CD14-positive monocyte (primary cell): ENCODE measurements at regions not wholly inside any gene's neighbourhood (a gene's known extent, or its start where the extent isn't known, plus 50 kb on each side); places are given as distances from the start of the nearest gene placed in this dataset.

Experiments
- DNase-seq, 3 donors: peaks; one replicate each; pipeline ENCODE4 v3.0.0-alpha.2; 2011 to 2022
- H2AFZ ChIP-seq: 2 replicates; pipeline ENCODE4 v1.6.0; 2012; ENCODE audit warnings: mild to moderate bottlenecking, low read depth, low read length, inconsistent platforms; ENCODE audit not compliant: insufficient read depth, poor library complexity, severe bottlenecking
- H3K27ac ChIP-seq, 2 donors: 1 replicate in 1 of 2; 2 replicates in 1 of 2; pipeline ENCODE4 v1.5.1; 2012 to 2013; ENCODE audit warnings: low read length in 2 of 2, control low read depth in 1 of 2, inconsistent platforms in 1 of 2, low read depth in 1 of 2, mild to moderate bottlenecking in 1 of 2
- H3K27me3 ChIP-seq, 2 donors: one replicate each; pipeline versions ENCODE4 v1.6.0 to v1.6.1; 2011 to 2013; ENCODE audit warnings: low read length in 2 of 2; ENCODE audit not compliant: control insufficient read depth in 2 of 2, insufficient read depth in 2 of 2
- H3K36me3 ChIP-seq, 2 donors: replicated peaks in 1 of 2; 1 replicate in 1 of 2; 2 replicates in 1 of 2; pipeline versions ENCODE4 v1.5.1 to v1.6.1; 2012 to 2013; ENCODE audit warnings: low read length in 2 of 2, control low read depth in 1 of 2, inconsistent platforms in 1 of 2, mild to moderate bottlenecking in 1 of 2; ENCODE audit not compliant: insufficient read depth in 2 of 2, control insufficient read depth in 1 of 2
- H3K4me1 ChIP-seq, 2 donors: 1 replicate in 1 of 2; 2 replicates in 1 of 2; pipeline versions ENCODE4 v1.5.1 to v1.6.1; 2012 to 2013; ENCODE audit warnings: low read length in 2 of 2, control low read depth in 1 of 2, inconsistent platforms in 1 of 2, mild to moderate bottlenecking in 1 of 2, moderate library complexity in 1 of 2; ENCODE audit not compliant: insufficient read depth in 2 of 2, control insufficient read depth in 1 of 2
- H3K4me2 ChIP-seq: replicated peaks from 2 replicates; pipeline ENCODE3; 2012; ENCODE audit warnings: low read length, moderate library complexity, mild to moderate bottlenecking; ENCODE audit not compliant: poor library complexity, severe bottlenecking; ENCODE audit errors: extremely low read depth
- H3K4me3 ChIP-seq, 3 experiments: fragments of 200-600 bp in 1 of 3; sonication (generic) in 1 of 3; replicated peaks in 1 of 3; 1 replicate in 2 of 3; 2 replicates in 1 of 3; pipeline ENCODE4 v1.5.1; 2011 to 2013; ENCODE audit warnings: low read length in 3 of 3, mild to moderate bottlenecking in 3 of 3, control low read depth in 2 of 3, low read depth in 2 of 3, inconsistent platforms in 1 of 3, moderate library complexity in 1 of 3
- H3K79me2 ChIP-seq: 2 replicates; pipeline ENCODE4 v1.6.0; 2012; ENCODE audit warnings: mild to moderate bottlenecking, control low read depth, inconsistent platforms, low read length, moderate library complexity; ENCODE audit not compliant: insufficient read depth
- H3K9ac ChIP-seq: 2 replicates; pipeline ENCODE4 v1.6.0; 2017; ENCODE audit warnings: low read length, mild to moderate bottlenecking; ENCODE audit not compliant: insufficient read depth, poor library complexity, severe bottlenecking
- H3K9me3 ChIP-seq, 2 donors: replicated peaks in 1 of 2; 1 replicate in 1 of 2; 2 replicates in 1 of 2; pipeline versions ENCODE4 v1.5.1 to v1.6.1; 2012 to 2013; ENCODE audit warnings: low read length in 2 of 2, control low read depth in 1 of 2; ENCODE audit not compliant: control insufficient read depth in 1 of 2, insufficient read depth in 1 of 2
- H4K20me1 ChIP-seq: 2 replicates; pipeline ENCODE4 v1.6.0; 2012; ENCODE audit warnings: mild to moderate bottlenecking, low read length, control low read depth, moderate library complexity; ENCODE audit not compliant: insufficient read depth
- H3K27ac Mint-ChIP-seq, 7 donors: one replicate each; pipeline ENCODE4 v1.8.0; 2020; ENCODE audit warnings: mild to moderate bottlenecking in 7 of 7, mixed read lengths in 7 of 7, moderate library complexity in 6 of 7, inconsistent platforms in 2 of 7
- H3K27me3 Mint-ChIP-seq, 3 donors: one replicate each; pipeline ENCODE4 v1.8.0; 2021 to 2022; ENCODE audit warnings: low read depth in 3 of 3, mild to moderate bottlenecking in 3 of 3, mixed read lengths in 3 of 3, moderate library complexity in 3 of 3, inconsistent platforms in 1 of 3
- H3K36me3 Mint-ChIP-seq, 2 donors: one replicate each; pipeline ENCODE4 v1.8.0; 2020; ENCODE audit warnings: mixed read lengths in 2 of 2, inconsistent platforms in 1 of 2, mild to moderate bottlenecking in 1 of 2
- H3K4me1 Mint-ChIP-seq: one replicate; pipeline ENCODE4 v1.8.0; 2020; ENCODE audit warnings: mild to moderate bottlenecking, mixed read lengths
- H3K4me3 Mint-ChIP-seq, 2 donors: one replicate each; pipeline ENCODE4 v1.8.0; 2020; ENCODE audit warnings: mild to moderate bottlenecking in 2 of 2, mixed read lengths in 2 of 2, moderate library complexity in 1 of 2
- H3K9me3 Mint-ChIP-seq, 7 donors: one replicate each; pipeline ENCODE4 v1.8.0; 2020 to 2022; ENCODE audit warnings: mixed read lengths in 7 of 7, mild to moderate bottlenecking in 6 of 7, moderate library complexity in 6 of 7, inconsistent platforms in 2 of 7
- CTCF ChIP-seq: fragments of 200-600 bp; IDR thresholded peaks from one replicate; pipeline ENCODE4 v1.8.0; 2022; ENCODE audit warnings: antibody characterized with exemption, mild to moderate bottlenecking
- WGBS: methylation state at CpG from one replicate; pipeline ENCODE4 v1.1.5; 2013; ENCODE audit warnings: missing lambda C conversion rate; ENCODE audit not compliant: insufficient coverage; 5-methylcytosine and 5-hydroxymethylcytosine counted together
- intact Hi-C, 2 donors: fragments of 100-400 bp; cut with micrococcal nuclease; formaldehyde crosslinking; loops; one replicate each; pipeline versions ENCODE4 v1.15.0 to v1.15.1; 2023

GRCh38 chr7:25735674-25736242 lies 416.2 kb upstream of the NFE2L3 start:
- intact Hi-C loops, result no loop called here
- Histone ChIP-seq H3K79me2 (no peaks in the 10 kb centered on the region), H3K9me3 (peaks cover 0 to 4% of the 10 kb centered on the region in 2 donors), H2AFZ (no peak overlapping the region), H3K4me2 (no peak overlapping the region), H3K27me3 (peaks cover 0 to 2% of the 10 kb centered on the region in 2 donors), H3K4me1 (peaks cover 0 to 3% of the 10 kb centered on the region in 2 donors), H4K20me1 (no peaks in the 10 kb centered on the region), H3K9ac (no peak overlapping the region), H3K4me3 (no peak overlapping the region), H3K36me3 (no peaks in the 10 kb centered on the region), H3K27ac (no peak overlapping the region)
- no peak overlapping the region for H3K4me3 Mint-ChIP-seq
- H3K36me3 Mint-ChIP-seq, result no peaks in the 10 kb centered on the region
- peaks cover 6 to 7% (median 6%) of the 10 kb centered on the region in 3 donors for H3K27me3 Mint-ChIP-seq
- no peak for TF ChIP-seq CTCF
- H3K9me3 Mint-ChIP-seq, result peaks cover 0 to 4% (median 1%) of the 10 kb centered on the region in 7 donors
- peaks cover 2% of the 10 kb centered on the region for H3K4me1 Mint-ChIP-seq
- no CpG with 5 or more reads among the region's 8 CpGs for WGBS
- H3K27ac Mint-ChIP-seq, result no peak overlapping the region
- DNase-seq, result no peak

DNA sequence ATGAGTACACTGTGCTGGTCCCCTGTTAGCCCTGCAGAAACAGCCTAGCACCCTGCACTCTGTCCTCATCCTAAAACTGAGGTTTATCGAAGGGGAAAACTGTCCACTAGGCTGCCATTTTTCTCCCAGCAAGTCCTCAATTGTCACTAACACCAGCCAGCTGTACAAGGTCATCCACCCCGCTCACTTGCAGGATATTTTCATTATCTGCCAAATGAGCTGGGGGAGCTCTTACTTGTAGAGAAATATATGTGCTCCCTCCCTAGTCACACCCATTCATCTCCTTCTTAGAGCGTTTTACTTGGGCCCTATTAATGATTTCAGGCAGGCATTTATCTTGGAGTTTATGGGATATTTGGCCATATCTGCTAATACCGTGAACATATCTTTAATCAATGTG lies 413.5 kb upstream of the NFE2L3 start:
- Mint-ChIP-seq H3K36me3 (no peaks in the 10 kb centered on the region), H3K9me3 (peaks cover 0 to 4% (median 1%) of the 10 kb centered on the region in 7 donors), H3K4me3 (no peak overlapping the region), H3K27ac (no peak overlapping the region), H3K27me3 (peaks cover 6 to 8% (median 7%) of the 10 kb centered on the region in 3 donors), H3K4me1 (peaks cover 2% of the 10 kb centered on the region)
- Histone ChIP-seq H3K79me2 (no peaks in the 10 kb centered on the region), H3K27ac (no peak overlapping the region), H3K9me3 (no peaks in the 10 kb centered on the region), H2AFZ (no peak overlapping the region), H3K4me1 (peaks cover 0 to 3% of the 10 kb centered on the region in 2 donors), H3K27me3 (peaks cover 0 to 2% of the 10 kb centered on the region in 2 donors), H4K20me1 (no peaks in the 10 kb centered on the region), H3K9ac (no peak overlapping the region), H3K4me3 (no peak overlapping the region), H3K36me3 (no peaks in the 10 kb centered on the region), H3K4me2 (no peak overlapping the region)
- no peak for DNase-seq
- 100% methylated on average over 1 of the region's 4 CpGs for WGBS
- TF ChIP-seq CTCF, result no peak
- intact Hi-C loops, result no loop called here
